NCI-H2107 (cell line): ENCODE measurements at regions not wholly inside any gene's neighbourhood (a gene's known extent, or its start where the extent isn't known, plus 50 kb on each side); places are given as distances from the start of the nearest gene placed in this dataset.

Experiments
- DNase-seq: peaks from one replicate; lab custom pipeline; 2025; lab: John Stamatoyannopoulos, UW

DNA sequence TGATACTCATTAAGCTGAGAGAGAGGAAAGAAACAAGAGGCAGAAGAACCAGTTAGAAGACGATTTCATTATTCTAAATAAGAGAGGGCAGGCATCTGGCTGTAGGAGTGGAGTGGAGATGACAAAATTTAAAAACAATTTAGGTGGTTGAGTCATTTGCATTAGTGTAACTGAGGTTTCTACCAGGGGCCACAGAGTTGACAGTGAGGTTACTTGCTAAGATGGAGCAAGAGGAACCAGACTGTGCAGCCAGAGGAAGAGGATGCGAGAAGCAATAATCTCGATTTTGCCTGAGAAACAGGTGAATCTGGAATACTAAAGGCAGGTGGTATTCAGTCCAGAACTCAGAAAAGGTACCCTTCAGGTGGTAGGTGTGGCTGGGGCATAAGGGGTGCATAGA is 491.9 kb downstream of the MID1IP1 start:
- no peak for DNase-seq

DNA sequence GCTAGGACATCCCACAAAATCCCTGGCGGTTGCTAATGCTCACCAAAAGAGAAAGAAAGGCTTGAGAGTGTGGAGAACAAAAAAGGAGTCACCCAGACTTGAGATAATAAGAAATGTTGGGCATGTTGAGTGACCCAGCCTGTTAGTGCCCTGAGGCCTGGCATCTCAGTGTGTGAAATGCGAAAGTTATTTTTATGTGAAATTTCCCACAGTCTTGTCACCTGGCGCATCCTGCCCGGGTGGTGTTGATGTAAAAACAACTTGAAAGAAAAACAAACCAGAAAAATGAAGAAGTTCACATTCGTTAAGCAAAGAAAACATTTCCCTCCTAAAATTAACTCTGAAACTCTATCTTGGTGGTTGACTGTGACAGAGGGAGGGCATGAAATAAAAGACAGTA is 495.2 kb downstream of the MID1IP1 start:
- no peak for DNase-seq

DNA sequence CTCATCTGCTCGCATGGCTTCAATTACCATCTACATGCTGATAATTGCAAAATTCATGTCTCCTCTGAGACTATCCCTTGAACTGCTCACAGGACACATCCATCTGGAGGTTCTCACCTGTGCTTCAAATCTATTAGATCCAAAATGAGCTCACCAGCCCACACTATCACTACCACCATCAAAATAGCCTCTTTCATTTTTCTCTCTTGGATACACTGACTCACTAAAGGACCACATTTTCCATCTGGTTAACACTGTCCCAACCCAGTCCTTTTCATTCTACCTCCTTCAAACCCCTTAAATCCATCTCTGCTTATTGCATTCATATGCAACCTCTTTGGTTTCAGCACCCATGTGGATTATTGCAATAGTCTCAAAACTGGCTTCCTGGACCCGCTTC is 497.6 kb downstream of the MID1IP1 start:
- DNase-seq = no peak

DNA sequence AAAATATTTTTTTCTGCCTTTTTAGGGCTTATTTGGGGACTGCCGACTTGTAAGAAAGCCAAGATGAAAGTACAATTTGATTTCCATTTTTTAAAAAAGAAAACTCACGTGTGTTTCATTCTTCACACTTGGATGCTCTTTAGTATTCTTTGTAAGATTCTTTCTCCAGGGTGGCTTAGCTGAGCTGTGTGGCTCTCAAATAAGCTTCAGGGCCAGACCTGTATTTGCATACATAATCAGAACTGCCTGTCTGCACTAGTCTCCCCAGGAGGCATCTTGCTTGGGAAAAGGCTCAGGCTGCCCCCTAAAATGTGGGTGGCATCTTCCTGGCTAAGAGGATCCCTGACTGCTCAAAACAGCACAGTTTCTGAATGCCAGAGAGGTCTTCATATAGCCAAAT is 498.4 kb downstream of the MID1IP1 start:
- no peak for DNase-seq

DNA sequence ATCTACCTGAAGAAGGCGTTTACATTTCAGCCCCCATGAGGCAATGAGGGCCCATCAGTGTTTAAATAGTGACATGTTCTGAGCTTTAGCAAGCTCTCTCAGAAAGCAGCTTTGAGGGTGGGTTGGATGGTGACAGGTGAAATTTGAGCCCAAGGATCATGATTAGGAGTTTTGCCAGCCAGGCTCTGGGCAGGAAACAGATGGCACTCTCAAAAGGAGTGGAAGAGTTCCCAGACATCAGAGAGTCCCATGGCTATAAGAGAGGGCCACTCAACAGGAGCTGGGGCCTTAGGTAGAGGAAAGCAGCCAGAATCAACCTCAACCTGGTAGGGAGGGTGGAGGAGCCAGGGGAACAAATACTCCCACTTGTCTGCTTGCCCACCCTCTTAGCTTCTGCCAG is 499.8 kb downstream of the MID1IP1 start:
- peak; percentile 43 for DNase-seq

DNA sequence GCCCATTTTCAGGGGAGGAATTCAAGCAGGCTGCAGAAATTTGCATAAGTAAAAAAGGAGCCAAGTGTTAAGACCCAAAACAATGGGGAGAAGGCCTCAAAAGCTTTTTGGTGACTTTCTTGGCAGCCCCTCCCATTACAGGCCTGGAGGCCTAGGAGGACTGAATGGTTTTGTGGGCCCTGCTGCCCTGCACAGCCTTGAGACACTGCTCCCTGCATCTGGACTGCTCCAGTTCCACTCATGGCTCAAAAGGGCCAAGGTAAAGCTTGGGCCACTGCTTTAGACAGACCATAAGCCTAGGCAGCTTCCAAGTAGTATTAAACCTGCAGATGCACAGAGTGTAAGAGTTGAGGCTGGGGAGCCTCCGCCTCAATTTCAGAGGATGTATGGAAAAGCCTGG is 501.6 kb downstream of the MID1IP1 start:
- DNase-seq = no peak

DNA sequence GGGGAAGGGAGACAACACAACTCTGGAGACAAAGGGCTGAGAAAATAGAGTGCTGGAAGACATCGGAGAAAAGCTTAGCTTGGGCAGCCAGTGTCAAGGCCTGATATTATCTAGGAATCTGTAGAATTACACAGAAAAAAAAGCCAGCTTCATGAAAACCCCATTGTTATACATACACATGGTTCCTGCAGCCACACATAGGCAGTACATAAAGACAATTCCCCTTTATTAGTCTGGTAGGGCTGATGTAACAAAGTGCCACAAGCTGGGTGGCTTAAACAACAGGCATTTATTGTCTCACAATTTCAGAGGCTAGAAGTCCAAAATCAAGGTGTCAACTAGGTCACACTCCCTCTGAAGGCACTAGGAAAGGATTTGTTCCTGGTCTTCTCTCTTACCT is 503.5 kb downstream of the MID1IP1 start:
- no peak for DNase-seq

DNA sequence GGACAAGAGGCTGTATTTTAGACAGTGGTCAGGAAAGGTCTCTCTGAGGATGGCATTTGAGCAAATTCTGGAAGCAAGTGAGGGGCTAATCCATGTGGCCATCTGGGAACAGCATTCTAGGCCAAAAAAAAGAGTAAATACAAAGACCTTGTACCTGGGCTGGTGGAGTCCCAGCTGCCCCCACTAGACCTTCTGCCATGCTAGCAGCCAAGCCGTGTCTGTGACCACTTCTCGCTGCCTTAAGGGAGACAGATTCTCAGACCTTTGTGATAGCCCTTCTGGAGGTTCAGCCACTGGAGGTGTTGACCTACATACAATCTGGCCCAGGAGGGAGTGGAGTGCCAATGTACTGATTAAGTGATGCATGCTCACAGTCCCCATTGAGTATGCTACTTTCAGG is 506.2 kb downstream of the MID1IP1 start:
- no peak for DNase-seq

DNA sequence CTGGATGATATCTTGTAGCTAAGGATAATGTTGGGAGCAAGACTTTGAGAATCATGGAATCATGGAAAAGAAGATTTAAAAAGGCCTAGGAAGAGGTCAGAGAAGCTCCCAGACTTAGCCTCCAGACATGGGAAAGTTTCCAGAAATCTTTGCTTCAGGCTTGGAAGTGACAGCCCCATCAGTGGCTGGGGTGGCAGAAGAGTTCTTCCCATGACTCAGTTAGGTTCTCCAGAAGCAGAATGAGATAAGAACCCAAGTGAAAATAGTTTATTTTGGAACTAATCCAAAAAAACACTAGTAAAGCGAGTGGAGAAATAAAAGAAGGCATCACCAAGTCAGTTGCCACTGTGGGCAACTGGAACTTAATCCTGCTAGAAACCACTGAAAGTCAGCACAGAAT is 506.9 kb downstream of the MID1IP1 start:
- DNase-seq = no peak

DNA sequence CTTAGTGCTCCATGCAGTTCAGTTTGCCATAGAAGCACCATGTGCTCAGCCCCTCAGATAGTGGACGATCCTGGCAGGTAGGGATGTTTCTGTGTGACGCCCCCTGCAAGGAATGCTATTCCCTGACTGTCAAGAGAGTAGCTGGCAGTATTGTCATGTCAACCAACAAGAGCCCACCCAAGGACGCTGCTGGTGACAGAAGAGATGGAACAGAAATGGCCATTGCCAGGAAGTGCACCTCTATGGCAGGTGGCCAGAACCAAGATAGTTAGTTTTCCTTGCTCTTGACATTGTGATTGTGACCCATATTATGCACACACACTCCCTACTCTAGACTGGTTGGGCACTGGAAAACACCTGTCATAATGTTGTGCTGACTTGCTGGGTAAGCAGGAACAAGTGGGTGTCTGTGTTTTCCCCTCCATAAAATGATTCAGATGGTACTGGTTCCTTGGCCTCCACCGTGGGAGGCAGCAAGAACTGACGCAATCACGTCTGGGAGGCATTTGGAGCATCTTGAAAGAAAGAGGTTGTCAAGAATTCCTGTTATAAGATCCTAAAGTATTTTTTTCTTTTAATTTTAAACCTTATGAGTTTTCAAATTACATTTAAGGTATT is 507.9 kb downstream of the MID1IP1 start:
- no peak for DNase-seq

DNA sequence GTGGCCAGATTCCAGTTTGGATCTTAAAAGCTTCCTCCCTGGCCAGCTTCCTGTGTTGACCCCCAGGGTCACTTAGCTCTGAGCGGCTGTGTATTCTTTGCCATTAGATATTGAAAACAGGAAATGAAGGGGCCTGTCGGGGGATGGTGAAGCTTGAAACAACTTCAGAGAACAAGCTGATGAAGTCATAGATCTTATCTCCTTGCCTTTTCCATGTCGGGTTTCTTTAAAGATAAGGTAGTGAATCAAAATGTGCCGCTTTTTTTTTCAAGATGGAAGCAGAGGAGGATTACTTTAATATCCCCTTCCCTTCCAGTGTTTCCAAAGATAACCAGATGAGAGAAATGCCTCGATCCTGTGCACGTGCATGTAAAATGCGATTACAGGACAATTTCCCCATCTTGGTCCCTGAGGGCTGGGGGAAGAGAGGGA is 508.5 kb downstream of the MID1IP1 start:
- DNase-seq = no peak

DNA sequence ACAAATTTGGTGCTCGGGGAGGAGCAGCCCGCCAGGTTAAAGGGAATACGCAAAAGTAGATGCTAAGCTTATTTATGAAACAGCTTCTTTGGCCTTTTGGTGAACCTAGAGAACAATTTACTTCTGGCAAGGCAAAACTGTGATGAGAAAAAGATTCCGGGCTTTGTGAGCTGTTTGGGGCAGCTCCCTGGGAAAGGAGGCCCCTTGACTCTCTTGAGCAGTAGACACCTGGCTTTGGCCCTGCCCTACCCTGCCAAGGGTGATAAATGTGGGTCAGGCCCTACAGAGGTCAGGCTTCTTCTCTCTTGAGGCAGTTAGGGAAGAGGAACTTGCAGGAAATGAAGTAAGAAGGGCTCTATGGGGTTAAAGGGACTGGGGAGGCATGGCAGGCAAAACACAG is 509.6 kb downstream of the MID1IP1 start:
- DNase-seq = no peak

DNA sequence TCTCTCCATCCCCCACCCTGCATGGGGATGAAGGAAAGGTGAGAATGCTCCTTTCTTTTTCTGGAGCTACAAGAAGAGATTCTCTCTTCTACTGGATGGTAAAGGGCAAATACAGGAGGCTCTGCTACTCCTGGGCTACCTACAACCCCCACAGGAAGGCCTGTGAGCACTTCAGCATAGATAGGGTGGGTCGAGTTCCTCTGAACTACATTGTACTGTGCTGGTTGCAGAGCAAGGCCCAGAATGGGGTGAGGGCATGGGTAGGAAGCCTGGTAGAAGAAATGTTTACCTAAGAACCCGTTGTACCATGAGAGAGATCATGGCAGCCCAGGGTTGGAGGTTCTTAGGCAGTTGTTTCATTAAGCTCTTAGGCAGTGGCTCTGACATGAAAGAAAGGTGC is 510.4 kb downstream of the MID1IP1 start:
- no peak for DNase-seq

DNA sequence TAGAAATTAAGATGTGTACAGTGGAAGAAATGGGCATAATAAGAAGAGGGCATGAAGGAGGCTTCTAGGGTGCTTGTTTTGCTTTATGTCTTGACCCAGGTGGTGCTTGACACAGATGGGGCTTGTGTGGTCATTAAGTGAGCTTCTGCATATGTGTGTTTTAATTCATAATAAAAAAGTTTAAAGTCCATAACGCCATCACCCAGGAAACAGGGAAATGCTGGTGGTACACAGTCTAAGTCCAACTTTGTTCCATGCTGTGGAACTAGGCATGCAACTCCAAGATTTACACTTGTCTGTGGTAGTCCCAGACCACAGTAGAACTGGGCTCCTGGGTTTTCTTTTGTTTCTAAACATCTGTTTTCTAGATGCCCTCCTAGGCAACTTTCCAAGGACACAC is 511.9 kb downstream of the MID1IP1 start:
- no peak for DNase-seq

DNA sequence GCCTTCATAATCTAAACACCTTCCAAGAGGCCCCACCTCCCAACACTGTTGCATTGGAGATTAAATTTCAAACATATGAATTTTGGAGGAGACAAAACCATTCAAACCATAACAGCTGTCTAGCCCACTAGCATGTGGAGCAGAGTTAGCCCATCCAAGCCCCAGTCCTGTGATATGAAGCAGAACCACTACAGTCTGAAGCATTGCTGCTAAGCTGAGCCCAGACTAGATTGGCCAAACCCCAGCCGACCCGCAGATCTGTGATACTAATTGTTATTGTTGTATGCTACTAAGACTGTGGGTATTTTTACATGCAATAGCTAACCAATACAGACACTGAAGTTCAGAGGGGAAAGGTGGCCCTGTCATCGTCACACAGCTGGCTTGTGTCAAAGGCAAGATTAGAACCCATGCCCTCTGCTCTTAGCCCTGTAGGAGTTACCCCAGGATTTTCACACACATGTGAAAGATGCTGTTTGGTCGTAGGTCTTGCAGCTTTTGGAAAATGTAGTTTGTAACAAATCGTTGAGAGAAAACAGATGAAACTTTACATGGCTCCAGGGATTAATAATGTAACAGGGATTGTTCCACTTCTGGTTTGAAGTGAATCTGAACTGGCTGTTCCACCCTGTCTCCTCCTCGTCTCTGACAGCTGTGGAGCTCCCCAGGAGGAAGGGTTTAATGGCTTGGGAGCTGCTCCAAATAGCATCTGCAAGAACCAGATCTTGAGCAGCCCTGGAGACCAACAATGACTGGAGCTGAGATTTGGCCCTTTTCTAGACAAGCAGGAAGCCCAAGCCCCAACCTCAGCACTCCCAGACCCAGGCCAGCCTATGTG is 517.5 kb downstream of the MID1IP1 start:
- no peak for DNase-seq

DNA sequence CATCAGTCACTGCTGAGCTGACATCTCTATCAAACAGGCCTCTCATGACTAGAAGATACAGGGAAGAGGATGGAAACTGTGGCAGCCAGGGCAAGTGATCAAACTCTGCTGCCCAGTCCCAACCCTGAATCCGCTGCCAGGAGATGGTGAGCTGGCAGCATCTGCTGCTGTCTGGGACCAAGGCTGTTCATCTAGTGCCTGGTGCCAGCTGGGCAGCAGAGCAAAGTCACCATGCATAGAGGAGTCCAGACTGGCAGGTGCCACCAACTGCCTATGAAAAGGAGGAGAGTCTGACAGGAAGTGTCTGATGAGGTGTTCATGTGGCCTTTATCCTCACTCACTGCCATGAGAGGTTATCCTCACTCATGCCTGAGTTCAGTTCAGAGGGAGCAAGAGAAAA is 518.9 kb downstream of the MID1IP1 start:
- DNase-seq = no peak

DNA sequence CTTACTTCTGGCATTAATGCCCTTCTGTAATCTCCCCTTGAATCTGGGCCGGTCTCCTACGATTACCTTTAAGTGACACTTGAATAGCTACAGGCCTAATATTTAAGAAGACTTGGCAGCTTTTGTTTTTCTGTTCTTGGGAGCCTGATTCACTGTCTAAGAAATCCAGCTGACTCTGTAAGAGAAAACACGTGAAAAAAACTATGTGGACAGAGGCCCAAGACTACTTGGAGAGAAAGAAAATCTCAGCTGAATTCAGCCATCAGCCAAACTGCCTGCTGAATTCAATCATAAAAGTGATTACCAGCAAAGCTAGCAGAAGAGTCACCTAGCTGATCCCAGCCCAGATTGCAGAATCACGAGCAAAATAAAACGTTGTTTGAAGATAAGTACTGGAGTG is 521.2 kb downstream of the MID1IP1 start:
- no peak for DNase-seq

DNA sequence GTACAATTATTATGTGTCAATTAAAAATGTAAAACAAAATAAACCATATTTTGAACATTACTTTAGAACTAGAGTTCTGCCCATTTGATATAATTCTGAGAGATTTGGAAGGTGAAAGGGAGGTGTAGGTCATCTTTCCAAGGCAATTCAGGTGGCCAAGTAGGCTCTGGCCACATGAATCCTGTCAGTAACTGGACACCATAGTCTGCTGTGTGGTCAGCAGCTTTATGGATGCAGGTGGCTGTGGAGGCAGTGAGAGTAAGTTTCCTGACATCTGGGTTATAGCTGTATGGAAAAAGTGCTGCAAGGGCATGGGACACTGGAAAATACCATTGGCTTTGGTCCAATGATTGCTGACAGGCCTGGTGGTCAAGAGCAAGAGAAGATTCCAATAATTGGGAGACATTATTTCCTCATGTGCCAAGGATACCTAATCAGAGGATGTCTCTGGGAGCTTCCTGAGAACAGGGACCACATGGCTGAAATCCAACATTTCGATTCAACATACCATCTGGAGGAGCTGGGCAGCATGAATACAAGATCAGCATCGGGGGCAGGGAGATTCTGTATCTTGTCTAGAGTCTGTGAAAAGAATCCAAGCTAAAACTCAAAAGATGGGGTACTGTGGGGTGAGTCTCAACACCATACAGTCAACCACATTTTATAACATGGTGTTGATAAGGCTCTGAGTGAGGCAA is 523.1 kb downstream of the MID1IP1 start:
- DNase-seq = no peak

DNA sequence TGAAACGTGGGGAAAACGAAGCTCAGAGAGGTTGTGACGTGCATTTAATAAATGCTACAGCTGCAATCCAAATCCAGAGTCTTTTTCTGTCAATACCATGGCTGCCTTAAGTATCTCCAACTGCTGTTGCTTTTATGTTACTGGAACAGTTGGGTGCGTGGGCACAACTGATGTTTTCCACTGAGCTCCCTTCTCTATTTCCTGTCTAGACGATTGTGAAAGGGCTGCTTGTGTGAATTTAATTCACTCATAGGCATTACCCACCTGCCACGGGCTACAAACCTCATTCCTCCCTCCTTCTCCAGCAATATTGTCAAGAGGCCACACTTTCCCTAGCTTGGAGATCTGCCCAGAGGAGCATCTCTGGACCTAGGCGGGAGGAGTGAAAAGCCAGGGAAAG is 526.0 kb downstream of the MID1IP1 start:
- DNase-seq = no peak

DNA sequence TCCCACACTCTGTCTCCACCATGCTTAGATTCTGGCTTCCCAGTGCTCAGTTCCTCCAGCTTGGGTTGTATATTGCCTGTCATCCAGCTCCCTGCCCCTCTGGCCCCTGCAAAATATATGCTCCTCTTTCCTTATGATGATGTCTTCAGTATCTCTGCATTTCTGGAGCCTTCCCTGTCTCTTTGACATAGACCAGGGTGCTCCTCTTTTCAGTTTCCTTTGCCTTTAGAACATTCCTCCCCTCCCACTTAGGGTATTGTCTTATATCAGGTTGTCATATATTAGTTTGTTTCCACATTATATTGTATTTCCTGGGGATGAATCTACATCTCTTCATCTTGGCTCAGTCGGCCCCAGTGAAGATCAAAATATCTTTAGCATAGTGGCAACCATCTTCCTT is 526.4 kb downstream of the MID1IP1 start:
- no peak for DNase-seq

DNA sequence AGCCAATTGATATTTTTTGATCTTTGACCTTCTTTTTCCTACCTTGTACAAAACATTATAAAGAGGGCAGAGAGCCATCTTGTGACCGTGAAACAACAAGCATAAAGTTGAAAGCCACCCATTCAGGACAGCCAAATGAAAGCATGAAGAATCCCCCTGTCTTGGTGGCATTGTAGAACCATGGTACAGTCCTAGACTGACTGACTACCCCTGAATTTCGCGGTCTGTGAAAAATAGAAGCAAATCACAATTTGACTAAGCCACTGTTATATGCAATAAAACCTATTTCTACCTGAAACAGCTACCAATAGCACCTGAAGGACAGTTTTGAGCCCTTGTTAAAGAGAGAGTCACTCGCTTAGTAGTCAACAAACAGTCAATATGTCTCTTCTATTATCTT is 527.4 kb downstream of the MID1IP1 start:
- no peak for DNase-seq

DNA sequence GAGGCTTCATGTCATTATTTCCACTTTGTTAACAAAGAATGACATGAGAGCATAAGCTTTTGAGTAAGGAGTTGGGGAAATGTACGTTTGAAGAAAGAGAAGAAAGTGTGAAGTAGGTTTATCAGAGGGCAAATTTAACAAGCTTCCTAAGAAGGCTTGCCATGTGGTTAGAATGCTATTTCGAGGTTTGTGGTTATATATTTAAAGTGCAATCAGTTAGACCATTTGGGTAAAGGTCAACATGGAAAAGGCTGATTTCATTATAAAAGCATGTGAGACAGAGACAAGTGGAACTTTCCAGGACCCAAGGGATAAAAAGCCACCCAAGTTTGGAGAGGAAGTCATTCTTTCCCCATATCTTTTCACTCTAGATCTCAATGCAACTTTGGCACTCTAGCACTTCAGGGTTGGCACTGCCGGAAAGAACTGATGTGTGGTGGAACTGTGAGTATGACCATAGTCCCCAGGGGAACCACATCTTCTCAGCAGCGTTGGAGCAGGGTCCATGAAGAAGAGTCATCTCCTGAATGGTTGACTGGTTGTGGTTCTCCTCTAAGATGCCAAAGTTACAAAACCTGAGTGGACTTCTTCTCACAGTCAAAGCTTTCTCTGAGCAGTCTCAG is 529.9 kb downstream of the MID1IP1 start:
- DNase-seq = no peak

DNA sequence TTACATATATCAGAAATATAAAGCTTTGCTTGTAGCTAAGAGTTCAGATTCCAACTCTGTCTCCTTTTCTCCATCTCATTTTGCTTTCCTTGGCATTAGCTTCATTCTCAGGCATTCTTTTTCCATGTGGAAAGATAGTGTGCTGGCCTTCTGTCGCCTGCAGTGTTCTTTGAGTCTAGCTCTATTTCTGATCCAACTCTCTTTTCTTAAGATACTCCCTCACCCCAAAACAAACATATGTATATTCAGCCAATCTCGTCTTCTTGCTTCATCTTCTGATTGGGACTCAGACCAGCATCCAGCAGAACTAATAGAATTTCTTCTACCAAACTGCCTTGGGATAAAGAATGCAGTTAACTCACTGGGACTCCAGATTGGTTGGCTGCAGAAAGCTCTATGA is 532.2 kb downstream of the MID1IP1 start:
- DNase-seq = no peak
